ENCODE measurements at regions not wholly inside any gene's neighbourhood (a gene's known extent, or its start where the extent isn't known, plus 50 kb on each side); places are given as distances from the start of the nearest gene placed in this dataset.
"Not testable (repeated sequence)": the region's sequence is repeated elsewhere in the genome, so short reads cannot be mapped to it uniquely, and the experiment has no call there.

GRCh38 chr15:34642247-34642646 lies 58.8 kb upstream of the GOLGA8B start:
- Mint-ChIP-seq H3K27ac (no peak overlapping the region), H3K27me3 (peaks cover 10% of the 10 kb centered on the region), H3K9me3 (no peaks in the 10 kb centered on the region), H3K36me3 (no peaks in the 10 kb centered on the region), H3K4me1 (peaks cover 2% of the 10 kb centered on the region), H3K4me3 (no peak overlapping the region)
- no peak for DNase-seq
- CTCF ChIA-PET, result no interaction called here

GRCh38 chr15:34640661-34641060 lies 57.2 kb upstream of the GOLGA8B start:
- H3K27me3 Mint-ChIP-seq, result peaks cover 10% of the 10 kb centered on the region
- peaks cover 2% of the 10 kb centered on the region for H3K4me1 Mint-ChIP-seq
- DNase-seq, result no peak
- H3K9me3 Mint-ChIP-seq, result no peaks in the 10 kb centered on the region
- CTCF ChIA-PET, result no interaction called here
- no peaks in the 10 kb centered on the region for H3K36me3 Mint-ChIP-seq
- H3K4me3 Mint-ChIP-seq, result no peak overlapping the region
- H3K27ac Mint-ChIP-seq, result no peak overlapping the region

GRCh38 chr15:34637305-34637704 lies 53.9 kb upstream of the GOLGA8B start:
- CTCF ChIA-PET, result no interaction called here
- Mint-ChIP-seq H3K4me1 (no peaks in the 10 kb centered on the region), H3K27ac (no peak overlapping the region), H3K27me3 (peaks cover 6% of the 10 kb centered on the region), H3K36me3 (no peaks in the 10 kb centered on the region), H3K9me3 (no peaks in the 10 kb centered on the region), H3K4me3 (no peak overlapping the region)
- no peak for DNase-seq

GRCh38 chr15:34633602-34634001 lies 50.2 kb upstream of the GOLGA8B start:
- H3K9me3 Mint-ChIP-seq, H3K4me1 Mint-ChIP-seq, DNase-seq, CTCF ChIA-PET, H3K4me3 Mint-ChIP-seq, H3K27me3 Mint-ChIP-seq, H3K27ac Mint-ChIP-seq, H3K36me3 Mint-ChIP-seq: not testable (repeated sequence)

Measured in activated naive CD4-positive, alpha-beta T cell treated with anti-CD3 and anti-CD28 coated beads, Interleukin-2, amount 10 ng/mL, durations not matched to agents 7 days and 5 days (primary cell).